GM23338 (cell line): ENCODE measurements at regions not wholly inside any gene's neighbourhood (a gene's known extent, or its start where the extent isn't known, plus 50 kb on each side); places are given as distances from the start of the nearest gene placed in this dataset.

Experiments used
- ATAC-seq: fragments of 200-7000 bp; cut with Tn5 transposase; 3 replicates; pipeline ENCODE4 v1.9.1; 2020
- DNase-seq: peaks from one replicate; pipeline ENCODE4 v3.0.0-alpha.2; 2015; ENCODE audit warnings: low spot score
- H2AFZ ChIP-seq: fragments of 200-600 bp; sonication (generic); 2 replicates; pipeline ENCODE4 v1.8.0; 2016; ENCODE audit warnings: antibody characterized with exemption, mild to moderate bottlenecking, moderate library complexity
- H3F3A ChIP-seq: fragments of 200-600 bp; sonication (generic); replicated peaks from 2 replicates; pipeline ENCODE4 v1.8.0; 2017; ENCODE audit warnings: antibody characterized with exemption, mixed run types, low read depth
- H3K27ac ChIP-seq: fragments of 200-600 bp; sonication (generic); 2 replicates; pipeline ENCODE4 v1.6.1; 2016; ENCODE audit warnings: low read depth
- H3K27me3 ChIP-seq: fragments of 200-600 bp; sonication (generic); 2 replicates; pipeline ENCODE4 v1.8.0; 2016; ENCODE audit warnings: mild to moderate bottlenecking, mixed run types, moderate library complexity; ENCODE audit not compliant: insufficient read depth
- H3K36me3 ChIP-seq: fragments of 200-600 bp; sonication (generic); 2 replicates; pipeline ENCODE4 v1.8.0; 2016; ENCODE audit warnings: mild to moderate bottlenecking; ENCODE audit not compliant: insufficient read depth
- H3K4me1 ChIP-seq: fragments of 200-600 bp; sonication (generic); 2 replicates; pipeline ENCODE4 v1.8.0; 2016; ENCODE audit warnings: mild to moderate bottlenecking, moderate library complexity; ENCODE audit not compliant: insufficient read depth
- H3K4me2 ChIP-seq: fragments of 200-600 bp; sonication (generic); 2 replicates; pipeline ENCODE4 v1.7.1; 2017; ENCODE audit warnings: mixed run types
- H3K4me3 ChIP-seq: fragments of 200-600 bp; sonication (generic); 2 replicates; pipeline ENCODE4 v1.6.1; 2016; ENCODE audit warnings: mixed run types
- H3K79me2 ChIP-seq: fragments of 200-600 bp; sonication (generic); replicated peaks from 2 replicates; pipeline ENCODE4 v1.8.0; 2017; ENCODE audit warnings: mild to moderate bottlenecking; ENCODE audit not compliant: insufficient read depth
- H3K9me2 ChIP-seq: fragments of 200-600 bp; sonication (generic); 2 replicates; pipeline ENCODE4 v1.8.0; 2017; ENCODE audit not compliant: insufficient read depth
- H4K20me1 ChIP-seq: fragments of 200-600 bp; sonication (generic); replicated peaks from 2 replicates; pipeline ENCODE4 v1.8.0; 2017; ENCODE audit warnings: mild to moderate bottlenecking; ENCODE audit not compliant: insufficient read depth
- H3K27ac Mint-ChIP-seq: 2 replicates; pipeline ENCODE4 v1.8.0; 2020; ENCODE audit warnings: inconsistent platforms, mild to moderate bottlenecking, moderate library complexity, mixed read lengths
- H3K27me3 Mint-ChIP-seq: 3 replicates; pipeline ENCODE4 v1.8.0; 2022; ENCODE audit warnings: low read depth, mild to moderate bottlenecking, moderate library complexity, mixed read lengths, inconsistent platforms; ENCODE audit not compliant: insufficient read depth, poor library complexity
- H3K36me3 Mint-ChIP-seq: 3 replicates; pipeline ENCODE4 v1.8.0; 2021; ENCODE audit warnings: low read depth, mild to moderate bottlenecking, inconsistent platforms, moderate library complexity, mixed read lengths
- H3K4me1 Mint-ChIP-seq: 3 replicates; pipeline ENCODE4 v1.8.0; 2020; ENCODE audit warnings: mild to moderate bottlenecking, inconsistent platforms, mixed read lengths
- H3K4me3 Mint-ChIP-seq: 3 replicates; pipeline ENCODE4 v1.8.0; 2021; ENCODE audit warnings: moderate library complexity, mild to moderate bottlenecking, inconsistent platforms, mixed read lengths
- H3K9me3 Mint-ChIP-seq: 3 replicates; pipeline ENCODE4 v1.8.0; 2020; ENCODE audit warnings: moderate library complexity, mild to moderate bottlenecking, inconsistent platforms, mixed read lengths
- NANOG ChIP-seq: IDR thresholded peaks from 2 replicates; pipeline ENCODE4 v1.6.1; 2016; ENCODE audit warnings: antibody characterized with exemption, borderline replicate concordance
- TF ChIP-seq, protein P1 (sequence below): fragments of 250-450 bp; sonication (Bioruptor Pico); IDR thresholded peaks from 2 replicates; pipeline ENCODE4 v1.5.0; 2020; ENCODE audit warnings: mild to moderate bottlenecking, moderate library complexity
- TF ChIP-seq, protein P2 (sequence below): IDR thresholded peaks from one replicate; pipeline ENCODE4 v1.6.1; 2018; ENCODE audit warnings: antibody characterized with exemption; ENCODE audit not compliant: unreplicated experiment

DNA sequence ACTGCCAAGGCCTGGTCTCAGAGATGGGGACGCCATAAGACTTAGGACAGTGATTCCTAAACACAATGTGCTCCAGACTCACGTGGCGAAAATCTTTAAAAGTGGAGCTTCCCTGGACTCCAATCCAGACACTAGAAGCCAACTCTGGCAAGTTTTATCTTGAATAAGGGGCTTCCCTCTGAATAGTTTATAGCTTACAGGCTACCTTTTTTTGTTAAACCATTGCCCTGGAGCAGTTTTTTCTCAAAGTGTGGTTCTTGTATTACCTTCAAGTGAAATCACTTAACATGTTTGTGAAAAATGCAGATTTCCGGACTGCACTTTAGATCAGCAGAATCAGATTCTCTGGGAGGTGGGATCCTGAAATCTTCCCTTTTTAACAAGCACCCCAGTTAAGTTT is 171.7 kb upstream of the PHF14 start:
- Mint-ChIP-seq H3K27me3 (no peaks in the 10 kb centered on the region), H3K27ac (no peak overlapping the region), H3K36me3 (no peaks in the 10 kb centered on the region; the same call in 2 of the 3 replicates), H3K4me3 (no peak overlapping the region), H3K4me1 (no peaks in the 10 kb centered on the region; the same call in 2 of the 3 replicates), H3K9me3 (no peaks in the 10 kb centered on the region; the same call in 2 of the 3 replicates)
- H3K79me2 ChIP-seq: no peaks in the 10 kb centered on the region
- no peaks in the 10 kb centered on the region for H3F3A ChIP-seq
- peak overlapping the region; percentile 12 for H2AFZ ChIP-seq
- H3K27me3 ChIP-seq: no peaks in the 10 kb centered on the region
- H3K36me3 ChIP-seq: no peaks in the 10 kb centered on the region
- no peaks in the 10 kb centered on the region for H4K20me1 ChIP-seq
- TF ChIP-seq NANOG: no peak
- TF ChIP-seq, protein P1, sequence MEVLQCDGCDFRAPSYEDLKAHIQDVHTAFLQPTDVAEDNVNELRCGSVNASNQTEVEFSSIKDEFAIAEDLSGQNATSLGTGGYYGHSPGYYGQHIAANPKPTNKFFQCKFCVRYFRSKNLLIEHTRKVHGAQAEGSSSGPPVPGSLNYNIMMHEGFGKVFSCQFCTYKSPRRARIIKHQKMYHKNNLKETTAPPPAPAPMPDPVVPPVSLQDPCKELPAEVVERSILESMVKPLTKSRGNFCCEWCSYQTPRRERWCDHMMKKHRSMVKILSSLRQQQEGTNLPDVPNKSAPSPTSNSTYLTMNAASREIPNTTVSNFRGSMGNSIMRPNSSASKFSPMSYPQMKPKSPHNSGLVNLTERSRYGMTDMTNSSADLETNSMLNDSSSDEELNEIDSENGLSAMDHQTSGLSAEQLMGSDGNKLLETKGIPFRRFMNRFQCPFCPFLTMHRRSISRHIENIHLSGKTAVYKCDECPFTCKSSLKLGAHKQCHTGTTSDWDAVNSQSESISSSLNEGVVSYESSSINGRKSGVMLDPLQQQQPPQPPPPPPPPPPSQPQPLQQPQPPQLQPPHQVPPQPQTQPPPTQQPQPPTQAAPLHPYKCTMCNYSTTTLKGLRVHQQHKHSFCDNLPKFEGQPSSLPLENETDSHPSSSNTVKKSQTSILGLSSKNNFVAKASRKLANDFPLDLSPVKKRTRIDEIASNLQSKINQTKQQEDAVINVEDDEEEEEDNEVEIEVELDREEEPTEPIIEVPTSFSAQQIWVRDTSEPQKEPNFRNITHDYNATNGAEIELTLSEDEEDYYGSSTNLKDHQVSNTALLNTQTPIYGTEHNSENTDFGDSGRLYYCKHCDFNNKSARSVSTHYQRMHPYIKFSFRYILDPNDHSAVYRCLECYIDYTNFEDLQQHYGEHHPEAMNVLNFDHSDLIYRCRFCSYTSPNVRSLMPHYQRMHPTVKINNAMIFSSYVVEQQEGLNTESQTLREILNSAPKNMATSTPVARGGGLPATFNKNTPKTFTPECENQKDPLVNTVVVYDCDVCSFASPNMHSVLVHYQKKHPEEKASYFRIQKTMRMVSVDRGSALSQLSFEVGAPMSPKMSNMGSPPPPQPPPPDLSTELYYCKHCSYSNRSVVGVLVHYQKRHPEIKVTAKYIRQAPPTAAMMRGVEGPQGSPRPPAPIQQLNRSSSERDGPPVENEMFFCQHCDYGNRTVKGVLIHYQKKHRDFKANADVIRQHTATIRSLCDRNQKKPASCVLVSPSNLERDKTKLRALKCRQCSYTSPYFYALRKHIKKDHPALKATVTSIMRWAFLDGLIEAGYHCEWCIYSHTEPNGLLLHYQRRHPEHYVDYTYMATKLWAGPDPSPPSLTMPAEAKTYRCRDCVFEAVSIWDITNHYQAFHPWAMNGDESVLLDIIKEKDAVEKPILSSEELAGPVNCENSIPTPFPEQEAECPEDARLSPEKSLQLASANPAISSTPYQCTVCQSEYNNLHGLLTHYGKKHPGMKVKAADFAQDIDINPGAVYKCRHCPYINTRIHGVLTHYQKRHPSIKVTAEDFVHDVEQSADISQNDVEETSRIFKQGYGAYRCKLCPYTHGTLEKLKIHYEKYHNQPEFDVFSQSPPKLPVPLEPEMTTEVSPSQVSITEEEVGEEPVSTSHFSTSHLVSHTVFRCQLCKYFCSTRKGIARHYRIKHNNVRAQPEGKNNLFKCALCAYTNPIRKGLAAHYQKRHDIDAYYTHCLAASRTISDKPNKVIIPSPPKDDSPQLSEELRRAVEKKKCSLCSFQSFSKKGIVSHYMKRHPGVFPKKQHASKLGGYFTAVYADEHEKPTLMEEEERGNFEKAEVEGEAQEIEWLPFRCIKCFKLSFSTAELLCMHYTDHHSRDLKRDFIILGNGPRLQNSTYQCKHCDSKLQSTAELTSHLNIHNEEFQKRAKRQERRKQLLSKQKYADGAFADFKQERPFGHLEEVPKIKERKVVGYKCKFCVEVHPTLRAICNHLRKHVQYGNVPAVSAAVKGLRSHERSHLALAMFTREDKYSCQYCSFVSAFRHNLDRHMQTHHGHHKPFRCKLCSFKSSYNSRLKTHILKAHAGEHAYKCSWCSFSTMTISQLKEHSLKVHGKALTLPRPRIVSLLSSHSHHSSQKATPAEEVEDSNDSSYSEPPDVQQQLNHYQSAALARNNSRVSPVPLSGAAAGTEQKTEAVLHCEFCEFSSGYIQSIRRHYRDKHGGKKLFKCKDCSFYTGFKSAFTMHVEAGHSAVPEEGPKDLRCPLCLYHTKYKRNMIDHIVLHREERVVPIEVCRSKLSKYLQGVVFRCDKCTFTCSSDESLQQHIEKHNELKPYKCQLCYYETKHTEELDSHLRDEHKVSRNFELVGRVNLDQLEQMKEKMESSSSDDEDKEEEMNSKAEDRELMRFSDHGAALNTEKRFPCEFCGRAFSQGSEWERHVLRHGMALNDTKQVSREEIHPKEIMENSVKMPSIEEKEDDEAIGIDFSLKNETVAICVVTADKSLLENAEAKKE (CRISPR knock-in tag): no peak
- TF ChIP-seq, protein P2, sequence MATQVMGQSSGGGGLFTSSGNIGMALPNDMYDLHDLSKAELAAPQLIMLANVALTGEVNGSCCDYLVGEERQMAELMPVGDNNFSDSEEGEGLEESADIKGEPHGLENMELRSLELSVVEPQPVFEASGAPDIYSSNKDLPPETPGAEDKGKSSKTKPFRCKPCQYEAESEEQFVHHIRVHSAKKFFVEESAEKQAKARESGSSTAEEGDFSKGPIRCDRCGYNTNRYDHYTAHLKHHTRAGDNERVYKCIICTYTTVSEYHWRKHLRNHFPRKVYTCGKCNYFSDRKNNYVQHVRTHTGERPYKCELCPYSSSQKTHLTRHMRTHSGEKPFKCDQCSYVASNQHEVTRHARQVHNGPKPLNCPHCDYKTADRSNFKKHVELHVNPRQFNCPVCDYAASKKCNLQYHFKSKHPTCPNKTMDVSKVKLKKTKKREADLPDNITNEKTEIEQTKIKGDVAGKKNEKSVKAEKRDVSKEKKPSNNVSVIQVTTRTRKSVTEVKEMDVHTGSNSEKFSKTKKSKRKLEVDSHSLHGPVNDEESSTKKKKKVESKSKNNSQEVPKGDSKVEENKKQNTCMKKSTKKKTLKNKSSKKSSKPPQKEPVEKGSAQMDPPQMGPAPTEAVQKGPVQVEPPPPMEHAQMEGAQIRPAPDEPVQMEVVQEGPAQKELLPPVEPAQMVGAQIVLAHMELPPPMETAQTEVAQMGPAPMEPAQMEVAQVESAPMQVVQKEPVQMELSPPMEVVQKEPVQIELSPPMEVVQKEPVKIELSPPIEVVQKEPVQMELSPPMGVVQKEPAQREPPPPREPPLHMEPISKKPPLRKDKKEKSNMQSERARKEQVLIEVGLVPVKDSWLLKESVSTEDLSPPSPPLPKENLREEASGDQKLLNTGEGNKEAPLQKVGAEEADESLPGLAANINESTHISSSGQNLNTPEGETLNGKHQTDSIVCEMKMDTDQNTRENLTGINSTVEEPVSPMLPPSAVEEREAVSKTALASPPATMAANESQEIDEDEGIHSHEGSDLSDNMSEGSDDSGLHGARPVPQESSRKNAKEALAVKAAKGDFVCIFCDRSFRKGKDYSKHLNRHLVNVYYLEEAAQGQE: no peak
- ATAC-seq (no peak), DNase-seq (no peak)
- no peak overlapping the region for H3K27ac ChIP-seq
- no peak overlapping the region for H3K4me3 ChIP-seq
- H3K4me2 ChIP-seq: no peak overlapping the region
- H3K4me1 ChIP-seq: 0 out of 2 replicates have a peak, but pooled peaks cover 4% of the 10 kb centered on the region
- H3K9me2 ChIP-seq: no peaks in the 10 kb centered on the region
